CD1c-positive myeloid dendritic cell (primary cell): ENCODE measurements at regions not wholly inside any gene's neighbourhood (a gene's known extent, or its start where the extent isn't known, plus 50 kb on each side); places are given as distances from the start of the nearest gene placed in this dataset.
"Not testable (repeated sequence)": the region's sequence is repeated elsewhere in the genome, so short reads cannot be mapped to it uniquely, and the experiment has no call there.

Experiments used
- DNase-seq: peaks from one replicate; pipeline ENCODE4 v3.0.0-alpha.2; 2016; ENCODE audit errors: extremely low spot score

DNA sequence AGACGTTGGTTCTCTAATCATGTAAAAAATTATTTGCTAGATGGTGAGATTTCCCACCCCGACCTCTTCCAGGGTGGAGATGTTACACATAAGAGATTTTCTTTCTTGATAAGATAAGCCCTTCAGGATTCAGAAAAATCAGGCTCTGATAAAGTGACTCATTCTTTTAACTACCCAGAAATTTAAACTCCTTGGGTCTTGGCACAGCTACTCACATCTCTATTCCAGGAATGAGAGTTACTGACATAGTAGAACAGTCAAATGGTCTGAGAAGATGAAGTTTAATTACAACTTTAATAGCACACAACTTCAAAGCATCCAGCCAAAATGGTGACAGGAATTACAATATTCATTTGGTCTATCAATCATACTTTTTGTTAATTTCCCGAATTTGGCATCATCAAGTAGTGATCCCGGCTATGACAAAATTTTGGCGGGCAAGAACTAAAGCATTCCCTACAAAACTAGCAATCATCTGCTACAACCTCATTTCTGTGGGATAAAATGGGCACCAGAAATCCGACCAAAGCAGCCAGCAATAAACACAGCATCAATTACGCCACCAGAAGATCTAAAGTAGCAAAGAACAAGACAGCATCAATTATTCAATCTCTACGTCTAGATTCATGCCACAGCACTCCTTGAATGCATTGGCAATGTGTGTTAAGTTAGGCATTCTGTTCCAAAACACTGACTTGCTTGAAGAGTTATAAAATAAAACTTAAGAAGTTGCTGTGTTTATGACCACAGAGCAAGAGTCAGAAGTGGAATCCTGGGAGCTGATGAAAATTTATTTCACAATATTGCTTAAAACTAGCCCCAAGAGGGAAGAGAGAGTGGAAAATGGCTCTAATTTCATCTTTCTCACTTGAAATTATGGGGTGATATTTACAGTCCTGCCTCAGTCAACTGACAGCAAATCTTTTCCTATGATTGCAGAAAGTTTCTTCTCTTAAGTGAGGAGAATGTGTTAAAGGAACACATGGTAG lies 565.7 kb upstream of the ANKRD30A start:
- no peak for DNase-seq

DNA sequence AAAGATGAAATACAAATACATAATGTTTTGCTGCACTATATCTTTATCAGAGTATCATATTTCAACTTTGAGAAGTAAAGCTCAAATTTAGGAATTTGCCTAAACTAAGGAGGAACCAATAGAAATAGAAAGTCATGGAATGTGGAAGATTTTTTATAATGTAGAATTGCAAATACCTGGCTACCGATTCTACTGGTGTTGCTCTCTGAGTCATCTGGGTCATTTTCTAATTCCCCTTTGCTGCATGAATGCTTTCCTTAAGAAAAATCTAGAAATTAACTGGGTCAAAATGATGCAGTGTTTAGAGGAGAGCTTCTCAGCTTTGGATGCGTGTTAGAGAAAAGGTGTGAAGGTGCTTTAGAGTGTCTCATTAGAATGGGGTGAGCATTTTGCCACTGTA lies 568.9 kb upstream of the ANKRD30A start:
- no peak for DNase-seq

DNA sequence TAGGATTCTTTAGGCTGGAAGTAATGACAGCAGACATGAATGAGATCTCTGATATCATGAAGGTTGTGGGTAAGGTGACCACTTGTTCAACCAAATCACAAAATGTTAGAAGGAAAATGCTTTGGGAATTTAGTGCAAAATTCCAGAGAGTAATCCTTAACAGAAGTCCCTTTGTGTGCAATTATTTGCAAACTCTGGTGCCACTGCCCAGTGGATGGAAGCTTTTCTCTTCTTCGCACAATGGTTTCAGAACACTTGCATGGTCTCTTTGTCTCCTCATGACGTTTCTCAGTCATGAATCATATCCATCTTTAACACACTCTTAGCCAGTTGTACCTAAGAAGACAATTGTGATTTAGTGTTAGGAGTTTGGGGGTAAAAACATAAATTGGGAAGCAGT lies 570.4 kb upstream of the ANKRD30A start:
- DNase-seq: no peak

DNA sequence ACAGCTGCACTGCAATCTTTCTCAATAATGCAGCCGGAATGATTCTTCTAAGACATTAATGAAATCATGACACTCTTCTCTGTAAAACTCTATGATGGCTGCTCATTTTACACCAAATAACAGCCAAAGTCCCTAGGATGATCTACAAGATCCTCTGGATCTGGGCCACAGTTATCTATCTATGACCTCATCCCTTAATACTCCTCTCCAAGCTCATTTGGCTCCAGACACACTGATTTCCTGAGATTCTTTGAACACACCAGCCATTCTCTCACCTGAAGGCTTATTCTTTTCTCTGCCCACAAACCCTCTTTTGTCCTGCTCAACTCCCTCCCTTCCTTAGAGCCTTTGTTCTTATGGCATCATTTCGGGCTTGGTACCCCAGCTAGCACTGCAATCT lies 577.4 kb upstream of the ANKRD30A start:
- DNase-seq: no peak

DNA sequence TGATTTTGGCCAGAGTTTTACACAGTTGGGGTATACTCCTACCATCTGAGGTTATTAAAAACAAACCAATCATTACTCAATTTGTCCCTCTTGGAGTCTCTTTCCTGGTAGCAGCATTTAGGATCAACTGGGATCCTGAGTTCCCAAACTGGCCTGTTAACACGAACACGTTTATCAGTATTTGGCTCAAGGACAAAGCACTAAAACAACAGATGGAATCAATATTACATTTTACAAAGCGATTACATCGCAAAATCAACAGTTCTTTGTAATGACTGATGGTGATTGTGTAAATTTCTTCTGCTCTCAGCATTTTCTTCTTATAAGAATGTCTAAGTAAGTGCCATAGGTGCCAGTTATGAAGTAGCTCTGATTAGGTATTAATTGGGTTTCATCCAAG lies 582.9 kb upstream of the ANKRD30A start:
- DNase-seq: no peak

DNA sequence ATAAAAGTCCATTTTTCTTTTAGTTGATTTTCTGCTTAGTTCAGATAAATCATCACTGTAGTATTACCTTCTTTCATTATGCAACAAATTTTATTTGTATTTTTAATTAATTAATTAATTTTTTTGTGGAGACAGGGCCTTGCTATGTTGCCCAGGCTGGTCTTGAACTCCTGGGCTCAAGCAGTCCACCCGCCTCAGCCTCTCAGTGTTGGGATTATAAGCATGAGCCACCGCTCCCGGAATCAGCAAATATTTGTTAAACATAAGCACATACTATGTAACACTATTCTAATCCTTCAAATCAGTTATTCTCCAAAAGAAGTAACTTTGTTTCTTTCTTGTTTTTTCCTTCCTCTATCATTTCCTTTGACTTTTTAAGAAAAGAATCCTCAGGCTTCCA lies 584.8 kb upstream of the ANKRD30A start:
- no peak for DNase-seq

DNA sequence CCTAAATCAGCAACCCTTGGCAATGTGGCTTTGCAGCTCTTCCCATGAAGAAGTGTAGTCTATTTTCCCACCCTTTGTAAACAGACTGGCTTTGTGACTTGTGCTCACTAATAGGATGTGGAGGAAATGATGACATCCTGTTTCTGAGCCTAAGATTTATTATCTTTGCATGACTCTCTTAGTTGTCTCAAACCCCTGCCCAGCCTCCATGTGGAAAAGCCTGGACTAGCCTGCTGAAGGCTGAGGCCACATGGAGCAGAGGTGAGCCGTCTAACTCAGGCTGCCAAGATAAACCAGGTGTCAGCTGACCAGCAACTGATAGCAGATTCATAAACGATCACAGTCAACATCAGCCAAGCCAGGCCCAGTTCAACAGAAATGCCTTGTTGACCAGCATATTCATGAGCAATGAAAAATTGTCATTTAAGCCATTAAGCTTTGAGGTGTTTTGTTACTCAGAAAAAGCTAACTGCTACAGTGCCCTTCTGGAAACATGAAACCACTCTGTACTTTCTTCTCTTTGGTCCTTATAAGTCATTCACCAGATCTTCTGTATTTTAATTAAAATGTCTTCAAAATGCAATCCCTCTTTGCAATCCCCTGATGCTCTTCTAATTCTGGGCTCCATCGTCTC lies 586.3 kb upstream of the ANKRD30A start:
- no peak for DNase-seq

DNA sequence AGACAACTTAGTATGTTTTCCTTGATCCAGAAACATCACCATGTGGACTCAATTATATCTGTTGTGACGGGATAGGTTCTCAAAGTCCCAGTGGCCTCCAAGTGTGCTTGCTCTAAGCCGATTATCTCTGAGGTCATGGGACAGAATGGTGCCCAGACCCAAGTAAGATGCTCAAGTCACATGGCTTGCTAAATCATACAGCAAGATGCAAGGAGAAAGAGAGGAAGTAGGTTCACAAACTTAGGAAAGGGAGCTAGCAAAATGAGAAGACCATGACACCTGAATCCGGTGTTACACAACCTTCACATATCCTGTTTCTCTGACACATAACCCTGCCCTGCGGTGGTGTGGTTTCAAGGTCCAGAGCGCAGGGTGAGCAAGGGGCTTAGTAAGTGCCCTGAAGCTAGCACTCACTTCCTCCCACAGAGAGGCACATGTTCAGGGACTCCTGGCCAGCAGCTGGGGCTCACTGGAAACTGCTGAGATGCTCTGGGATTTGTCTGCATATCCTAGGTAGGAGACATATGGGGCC lies 590.9 kb upstream of the ANKRD30A start:
- peak; percentile 7 for DNase-seq

DNA sequence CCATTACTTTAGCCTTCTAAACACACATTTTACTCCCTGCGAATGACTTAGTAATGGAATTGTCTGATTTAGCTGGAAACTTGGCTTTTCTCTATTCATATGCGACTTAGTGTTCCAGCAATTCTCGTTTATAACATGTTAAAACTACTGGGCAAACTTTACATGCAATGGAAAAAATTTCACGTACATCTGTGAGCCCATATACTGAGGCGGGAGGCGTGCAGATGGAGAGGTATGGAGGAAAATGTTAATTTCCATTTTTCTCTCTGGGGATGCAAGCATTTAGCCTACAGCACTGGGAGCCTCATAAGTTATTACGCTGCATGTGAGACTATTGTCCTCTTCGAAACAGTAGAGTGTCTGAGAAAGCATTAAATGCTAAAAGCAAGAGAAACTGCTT lies 591.5 kb upstream of the ANKRD30A start:
- DNase-seq: no peak

DNA sequence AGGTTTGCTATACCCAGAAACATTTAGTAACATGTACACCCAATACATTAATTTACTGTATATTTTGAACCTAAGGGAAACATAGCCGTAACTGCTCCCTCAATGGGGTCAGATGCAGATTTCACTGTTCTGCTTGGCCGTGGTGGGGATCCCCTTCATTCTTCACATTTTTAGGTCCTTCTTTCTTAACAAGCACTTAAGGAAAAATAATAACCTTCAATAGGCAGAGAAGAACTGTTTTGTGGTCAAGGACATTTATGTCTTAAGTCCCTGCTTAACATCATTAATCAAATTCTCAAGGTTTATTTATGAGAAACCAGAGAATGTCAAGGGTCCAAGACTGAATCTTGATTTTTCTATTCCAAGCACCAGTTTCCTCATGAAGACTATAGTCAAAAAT lies 592.1 kb upstream of the ANKRD30A start:
- DNase-seq: no peak

DNA sequence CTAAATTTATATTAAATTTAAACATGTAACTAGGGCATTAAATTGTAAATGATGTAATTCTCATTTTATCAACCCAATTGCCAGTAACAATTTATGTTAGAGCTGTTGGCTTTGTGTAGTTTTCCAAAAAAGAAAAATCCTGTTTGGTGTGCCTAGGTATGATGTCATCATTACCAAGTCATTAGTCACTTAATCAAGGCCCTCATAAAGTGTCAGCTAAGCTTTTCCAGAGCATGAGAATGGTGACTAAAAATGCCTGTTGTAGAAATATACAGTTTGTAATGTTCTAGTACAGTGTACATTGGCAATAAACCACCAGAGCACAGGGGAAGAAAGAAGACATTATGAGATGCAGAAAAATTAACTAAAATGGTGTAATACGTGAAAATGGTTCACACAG lies 593.8 kb upstream of the ANKRD30A start:
- DNase-seq: no peak

DNA sequence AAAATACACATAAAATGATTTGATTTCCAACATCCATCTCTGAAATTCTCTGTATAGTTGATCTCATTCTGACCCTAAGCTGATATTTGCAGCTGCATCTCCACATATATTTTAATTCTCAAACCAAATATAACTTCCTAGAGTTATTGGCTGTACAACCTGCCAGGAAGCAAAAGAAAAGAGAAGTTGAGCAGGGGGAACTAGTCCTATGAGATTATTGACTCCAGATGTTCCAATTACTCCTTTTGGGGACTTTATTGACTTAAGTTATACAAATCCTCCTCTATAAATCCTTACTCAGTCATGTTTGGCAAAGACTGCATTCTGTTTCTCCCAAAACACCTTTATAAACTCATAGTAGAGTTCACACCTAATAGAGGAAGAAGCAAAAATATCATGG lies 599.4 kb upstream of the ANKRD30A start:
- DNase-seq: no peak

DNA sequence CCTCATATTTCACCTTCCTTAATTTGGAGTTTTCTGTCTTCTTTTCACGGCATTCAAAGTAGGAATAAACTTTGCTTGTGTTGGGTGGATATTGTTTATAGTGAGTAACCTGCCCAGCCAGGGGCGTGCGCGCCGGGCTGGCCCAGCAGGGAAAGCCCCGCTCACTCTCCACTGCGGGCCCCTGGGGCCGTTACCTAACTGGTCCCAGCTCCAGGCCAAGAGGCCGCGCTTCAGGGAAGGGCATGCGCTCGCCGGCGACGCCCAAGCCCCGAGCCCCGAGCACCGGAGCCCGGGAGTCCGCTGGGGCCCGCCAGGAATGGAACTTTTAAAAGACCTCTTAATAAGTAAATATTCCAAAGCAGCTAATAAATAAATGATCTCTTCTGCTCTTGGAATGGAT lies 601.3 kb upstream of the ANKRD30A start:
- DNase-seq: not testable (repeated sequence)

DNA sequence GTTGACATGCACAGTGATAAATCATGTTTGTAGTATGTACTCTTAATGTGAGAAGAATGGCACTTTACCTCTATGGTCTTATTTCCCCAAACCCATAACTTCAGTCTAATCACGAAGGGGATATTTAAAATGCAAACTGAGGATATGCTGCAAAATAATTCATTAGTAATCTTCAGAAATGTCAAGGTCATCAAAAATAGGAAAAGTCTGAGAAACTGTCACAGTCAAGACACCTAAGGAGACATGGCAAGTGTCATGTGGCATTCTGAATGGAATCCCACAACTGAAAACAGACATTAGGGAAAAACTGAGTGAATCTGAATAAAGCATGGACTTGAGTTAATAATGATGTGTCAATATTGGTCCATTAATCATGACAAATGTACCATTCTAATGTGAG lies 605.5 kb upstream of the ANKRD30A start:
- no peak for DNase-seq

DNA sequence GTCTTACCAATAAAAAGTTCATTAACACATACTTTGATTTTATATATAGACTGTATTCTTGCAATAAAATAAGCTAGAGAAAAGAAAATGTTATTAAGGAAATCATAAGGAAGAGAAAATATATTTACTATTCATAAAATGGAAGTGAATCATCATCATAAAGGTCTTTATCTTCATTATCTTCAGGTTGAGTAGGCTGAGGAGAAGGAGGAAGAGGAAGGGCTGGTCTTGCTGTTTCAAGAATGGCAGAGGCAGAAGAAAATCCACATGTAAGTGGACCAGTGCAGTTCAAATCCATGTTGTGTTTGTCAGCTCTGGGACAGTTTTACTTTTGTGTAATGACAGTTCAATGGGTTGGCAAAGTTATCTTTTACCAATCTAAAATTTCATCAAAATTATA lies 609.1 kb upstream of the ANKRD30A start:
- DNase-seq: no peak

DNA sequence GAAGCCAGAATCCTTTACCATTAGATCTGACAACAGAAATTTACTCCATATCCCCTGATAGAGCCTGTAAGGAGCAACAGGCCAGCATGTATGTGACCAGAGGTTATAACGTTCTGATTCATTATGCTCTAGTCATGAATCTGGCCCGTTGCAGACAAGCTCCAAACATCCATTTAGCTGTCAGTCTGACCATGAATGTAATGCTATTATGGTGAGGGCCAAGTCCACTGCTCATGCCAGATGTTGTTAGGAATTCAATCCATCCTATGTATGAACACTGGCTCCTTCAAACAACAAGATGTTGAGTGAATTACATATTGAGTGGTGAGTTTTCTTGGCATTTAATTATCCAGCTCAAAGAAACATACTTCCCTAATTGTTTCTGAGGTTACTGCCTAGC lies 610.1 kb upstream of the ANKRD30A start:
- DNase-seq: no peak

DNA sequence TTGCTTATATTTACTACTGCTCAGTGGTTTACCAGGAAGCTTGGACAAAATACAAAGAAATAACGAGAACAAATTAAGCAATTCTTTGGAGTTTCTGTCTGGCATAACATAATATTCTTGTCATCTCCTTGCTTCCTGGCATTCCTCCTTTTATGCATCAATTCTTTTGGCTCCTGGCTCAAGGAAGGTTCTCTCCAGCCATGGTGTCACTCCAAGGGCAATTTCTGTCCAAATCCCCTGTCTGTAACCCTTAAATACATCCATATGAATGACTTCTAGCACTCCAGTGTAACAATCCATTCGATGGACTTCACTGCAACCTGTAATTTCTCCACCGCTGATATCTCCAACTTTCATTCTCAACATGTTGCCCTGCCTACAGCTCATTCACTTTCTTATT lies 617.7 kb upstream of the ANKRD30A start:
- DNase-seq: no peak

DNA sequence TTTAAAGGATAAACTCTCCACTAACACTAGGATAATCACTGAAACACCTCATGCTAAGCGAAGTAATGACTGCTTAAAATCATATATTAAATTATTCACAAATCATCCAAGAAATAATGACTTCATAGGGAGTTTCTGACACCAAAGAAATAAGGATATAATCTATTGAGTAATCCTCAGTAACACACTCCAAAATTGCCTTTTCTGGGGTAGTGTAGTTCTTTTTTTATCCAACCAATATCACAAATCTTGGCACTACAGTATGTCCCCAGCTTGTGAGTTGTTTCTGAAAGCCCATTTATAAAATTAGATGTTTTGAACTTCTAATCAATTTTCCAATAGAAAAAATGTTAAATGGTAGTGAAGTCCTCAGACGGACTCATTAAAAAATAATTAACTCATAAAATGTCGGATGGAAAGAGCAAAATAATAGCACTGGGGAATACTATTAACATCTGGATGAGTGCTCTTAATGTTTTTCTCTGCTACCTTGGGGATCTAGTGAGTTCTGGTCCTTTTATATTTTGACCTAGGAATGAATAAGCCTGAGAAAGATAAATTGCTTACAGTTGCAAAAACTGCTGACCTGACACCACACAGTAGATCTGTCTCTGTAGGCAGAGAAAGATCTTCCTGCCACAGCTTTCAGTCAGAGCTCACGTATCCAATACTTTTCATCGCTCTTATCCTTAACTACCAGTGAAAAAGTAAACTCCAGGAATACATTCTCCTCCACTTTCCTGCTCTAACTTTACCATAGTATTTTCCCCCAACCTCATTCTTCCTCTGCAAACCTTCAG lies 618.5 kb upstream of the ANKRD30A start:
- no peak for DNase-seq

DNA sequence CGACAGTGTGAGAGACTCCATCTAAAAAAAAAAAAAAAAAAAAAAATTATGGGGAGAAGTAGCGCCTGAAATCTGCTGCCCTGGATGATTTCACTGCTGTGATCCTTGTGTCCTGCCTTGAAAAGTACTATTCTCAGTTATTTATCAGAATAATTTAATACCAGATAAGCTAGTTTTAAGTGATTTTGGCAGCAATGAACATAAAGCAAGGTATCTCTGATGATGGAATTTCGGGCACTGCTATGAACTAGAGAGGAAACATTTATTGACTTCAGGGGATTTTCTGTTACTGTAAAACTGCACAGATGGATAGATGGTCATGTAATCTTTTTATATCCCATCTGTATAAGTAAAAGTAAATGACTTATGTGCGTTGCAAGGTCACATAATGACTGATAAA lies 619.1 kb upstream of the ANKRD30A start:
- DNase-seq: no peak

DNA sequence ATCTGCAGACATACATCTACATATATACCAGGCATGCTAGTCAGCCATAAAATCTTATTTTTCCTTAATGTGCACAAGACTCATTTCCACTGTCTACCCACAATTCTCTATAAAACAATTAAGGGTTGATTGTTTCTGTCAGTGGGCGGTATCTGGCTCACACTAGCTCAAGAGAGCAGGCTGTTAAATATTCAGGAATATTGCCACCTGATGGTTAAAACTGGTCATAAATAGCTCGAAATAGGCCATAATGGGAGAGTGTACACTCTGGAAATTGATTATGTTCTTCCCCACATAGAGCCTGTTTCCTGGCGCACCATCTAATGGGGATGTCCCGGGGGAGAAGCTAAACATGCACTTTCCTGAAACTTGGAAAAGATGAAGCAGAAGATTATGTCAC lies 620.6 kb upstream of the ANKRD30A start:
- no peak for DNase-seq

DNA sequence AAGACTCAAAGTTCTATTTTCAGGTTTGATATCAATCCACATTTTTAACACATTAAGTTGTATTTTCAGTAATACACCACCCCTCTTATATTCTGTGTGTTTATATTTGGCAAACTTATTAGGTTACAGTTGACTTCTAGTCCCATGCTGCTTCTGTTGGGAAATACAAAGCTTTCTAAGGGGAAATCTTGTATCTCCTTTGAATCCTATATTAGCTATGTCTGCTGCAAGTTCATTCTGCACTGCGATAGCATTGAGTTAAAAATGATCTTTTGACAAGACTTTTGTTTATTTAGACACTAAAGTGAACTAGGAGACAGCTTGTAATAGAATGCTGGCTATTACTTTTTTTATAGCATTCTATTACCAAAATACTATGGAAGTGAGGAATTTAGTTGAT lies 625.1 kb upstream of the ANKRD30A start:
- no peak for DNase-seq

DNA sequence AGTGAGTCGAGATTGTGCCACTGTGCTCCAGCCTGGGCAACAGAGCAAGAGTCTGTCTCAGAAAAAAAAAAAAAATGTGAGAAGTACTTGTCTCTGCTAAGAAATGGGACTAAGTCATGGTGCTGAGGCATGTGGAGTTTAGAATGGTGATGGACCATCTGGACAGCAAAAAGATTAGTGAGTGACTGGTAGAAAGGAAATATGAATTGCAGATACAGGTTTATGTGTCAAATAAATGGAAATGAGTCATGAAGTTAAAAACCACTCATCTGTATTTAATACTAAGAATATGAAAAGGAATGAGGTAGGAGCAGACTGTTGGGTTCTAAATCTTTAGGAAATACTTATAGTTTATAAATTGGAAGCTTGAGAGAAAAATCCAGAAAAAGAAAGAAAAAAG lies 625.7 kb upstream of the ANKRD30A start:
- no peak for DNase-seq
